Urinary bladder (tissue), 3 donors: ENCODE measurements at regions not wholly inside any gene's neighbourhood (a gene's known extent, or its start where the extent isn't known, plus 50 kb on each side); places are given as distances from the start of the nearest gene placed in this dataset.

Experiments used
- DNase-seq: peaks from one replicate; pipeline ENCODE4 v3.0.0-alpha.2; 2015; ENCODE audit errors: extremely low spot score
- H3K27ac ChIP-seq: one replicate; pipeline ENCODE4 v1.5.1; 2013; ENCODE audit warnings: low read depth, mild to moderate bottlenecking, moderate library complexity
- H3K36me3 ChIP-seq: one replicate; pipeline ENCODE4 v1.6.1; 2013; ENCODE audit warnings: mild to moderate bottlenecking, moderate library complexity; ENCODE audit not compliant: insufficient read depth
- H3K4me1 ChIP-seq: one replicate; pipeline ENCODE4 v1.6.1; 2013; ENCODE audit warnings: mild to moderate bottlenecking, moderate library complexity; ENCODE audit not compliant: insufficient read depth
- H3K4me3 ChIP-seq: one replicate; pipeline ENCODE4 v1.5.1; 2013; ENCODE audit warnings: low read depth, low read length
- WGBS: extraction: QIAGEN DNeasy Blood & Tissue Kit; methylation state at CpG from one replicate; pipeline ENCODE4 v1.1.7; 2013; 5-methylcytosine and 5-hydroxymethylcytosine counted together
- donor health status: healthy with polysubstance abuse.
- donor health status: healthy.

- H3K36me3 ChIP-seq = no peaks in the 10 kb centered on the region
- no peaks in the 10 kb centered on the region for H3K4me1 ChIP-seq
- no peak overlapping the region for H3K27ac ChIP-seq
- WGBS = 88% methylated on average over 2 of the region's 2 CpGs
- DNase-seq = no peak
- H3K4me3 ChIP-seq = no peak overlapping the region
Observed at GRCh38 chr1:79745929-79746328, 739.4 kb upstream of the ADGRL4 start.

- no peak for DNase-seq
- H3K4me3 ChIP-seq = no peak overlapping the region
- no peaks in the 10 kb centered on the region for H3K36me3 ChIP-seq
- H3K4me1 ChIP-seq = no peaks in the 10 kb centered on the region
- no peak overlapping the region for H3K27ac ChIP-seq
- 92% methylated on average over 1 of the region's 1 CpG for WGBS
Observed at GRCh38 chr1:79744746-79745145, 738.2 kb upstream of the ADGRL4 start.

GRCh38 chr1:79741720-79742421 is 735.3 kb upstream of the ADGRL4 start:
- Histone ChIP-seq H3K4me3 (no peak overlapping the region), H3K4me1 (no peaks in the 10 kb centered on the region), H3K36me3 (no peaks in the 10 kb centered on the region), H3K27ac (no peak overlapping the region)
- 85% methylated on average over 3 of the region's 3 CpGs for WGBS
- no peak for DNase-seq

- no peak overlapping the region for H3K4me3 ChIP-seq
- no peaks in the 10 kb centered on the region for H3K4me1 ChIP-seq
- H3K27ac ChIP-seq = no peak overlapping the region
- no peak for DNase-seq
- 94% methylated on average over 1 of the region's 1 CpG for WGBS
- H3K36me3 ChIP-seq = no peaks in the 10 kb centered on the region
Observed at GRCh38 chr1:79738101-79738500, 731.6 kb upstream of the ADGRL4 start.

- H3K27ac ChIP-seq = no peak overlapping the region
- no peak overlapping the region for H3K4me3 ChIP-seq
- H3K36me3 ChIP-seq = no peaks in the 10 kb centered on the region
- no peak for DNase-seq
- WGBS = 96% methylated on average over 1 of the region's 1 CpG
- H3K4me1 ChIP-seq = no peaks in the 10 kb centered on the region
Observed at GRCh38 chr1:79737193-79737592, 730.7 kb upstream of the ADGRL4 start.

- DNase-seq = no peak
- Histone ChIP-seq H3K4me3 (no peak overlapping the region), H3K36me3 (no peaks in the 10 kb centered on the region), H3K4me1 (no peaks in the 10 kb centered on the region), H3K27ac (no peak overlapping the region)
Observed at GRCh38 chr1:79732950-79733349, 726.4 kb upstream of the ADGRL4 start.

- H3K4me1 ChIP-seq = no peaks in the 10 kb centered on the region
- 25% methylated on average over 2 of the region's 2 CpGs for WGBS
- no peak overlapping the region for H3K27ac ChIP-seq
- DNase-seq = no peak
- H3K4me3 ChIP-seq = no peak overlapping the region
- no peaks in the 10 kb centered on the region for H3K36me3 ChIP-seq
Observed at GRCh38 chr1:79726911-79727310, 720.4 kb upstream of the ADGRL4 start.

GRCh38 chr1:79726321-79726720 is 719.8 kb upstream of the ADGRL4 start:
- no peaks in the 10 kb centered on the region for H3K36me3 ChIP-seq
- WGBS = 28% methylated on average over 2 of the region's 2 CpGs

GRCh38 chr1:79716447-79716846 is 709.9 kb upstream of the ADGRL4 start:
- DNase-seq = no peak
- no peak overlapping the region for H3K27ac ChIP-seq
- no peaks in the 10 kb centered on the region for H3K4me1 ChIP-seq
- no peak overlapping the region for H3K4me3 ChIP-seq
- H3K36me3 ChIP-seq = no peaks in the 10 kb centered on the region

More at GRCh38 chr1:79726321-79726720, 719.8 kb upstream of the ADGRL4 start:
- Histone ChIP-seq H3K4me3 (no peak overlapping the region), H3K27ac (no peak overlapping the region), H3K4me1 (no peaks in the 10 kb centered on the region)
- DNase-seq = no peak

- no peaks in the 10 kb centered on the region for H3K36me3 ChIP-seq
- no peak overlapping the region for H3K27ac ChIP-seq
- H3K4me1 ChIP-seq = no peaks in the 10 kb centered on the region
- no peak for DNase-seq
- no peak overlapping the region for H3K4me3 ChIP-seq
Observed at GRCh38 chr1:79714664-79715063, 708.1 kb upstream of the ADGRL4 start.

- 77% methylated on average over 3 of the region's 3 CpGs for WGBS
- Histone ChIP-seq H3K27ac (no peak overlapping the region), H3K36me3 (no peaks in the 10 kb centered on the region), H3K4me1 (no peaks in the 10 kb centered on the region), H3K4me3 (no peak overlapping the region)
- no peak for DNase-seq
Observed at GRCh38 chr1:79711001-79711431, 704.5 kb upstream of the ADGRL4 start.

GRCh38 chr1:79708646-79709265 is 702.2 kb upstream of the ADGRL4 start:
- WGBS = 78% methylated on average over 1 of the region's 1 CpG
- DNase-seq = no peak
- Histone ChIP-seq H3K27ac (no peak overlapping the region), H3K4me3 (no peak overlapping the region), H3K36me3 (no peaks in the 10 kb centered on the region), H3K4me1 (no peaks in the 10 kb centered on the region)

GRCh38 chr1:79705218-79705617 is 698.7 kb upstream of the ADGRL4 start:
- Histone ChIP-seq H3K4me1 (no peaks in the 10 kb centered on the region), H3K4me3 (no peak overlapping the region), H3K36me3 (no peaks in the 10 kb centered on the region), H3K27ac (no peak overlapping the region)
- 96% methylated on average over 2 of the region's 2 CpGs for WGBS
- DNase-seq = no peak

- no peaks in the 10 kb centered on the region for H3K4me1 ChIP-seq
- H3K36me3 ChIP-seq = no peaks in the 10 kb centered on the region
- H3K4me3 ChIP-seq = no peak overlapping the region
- WGBS = 96% methylated on average over 1 of the region's 1 CpG
- no peak overlapping the region for H3K27ac ChIP-seq
- DNase-seq = no peak
Observed at GRCh38 chr1:79704067-79704466, 697.5 kb upstream of the ADGRL4 start.
